Fibroblast of villous mesenchyme (primary cell): ENCODE measurements at regions not wholly inside any gene's neighbourhood (a gene's known extent, or its start where the extent isn't known, plus 50 kb on each side); places are given as distances from the start of the nearest gene placed in this dataset.

ENCODE experiments used
- DNase-seq: peaks from one replicate; pipeline ENCODE4 v3.0.0-alpha.2; 2010; ENCODE audit warnings: low read depth
- H3K4me3 ChIP-seq: 2 replicates; pipeline ENCODE4 v1.5.1; 2011; ENCODE audit warnings: low read depth, mild to moderate bottlenecking, low read length
- TF ChIP-seq, protein P1 (sequence below): IDR thresholded peaks from 2 replicates; pipeline ENCODE4 v1.5.1; 2012; ENCODE audit warnings: low read depth, mild to moderate bottlenecking, low read length; ENCODE audit not compliant: insufficient read depth

DNA sequence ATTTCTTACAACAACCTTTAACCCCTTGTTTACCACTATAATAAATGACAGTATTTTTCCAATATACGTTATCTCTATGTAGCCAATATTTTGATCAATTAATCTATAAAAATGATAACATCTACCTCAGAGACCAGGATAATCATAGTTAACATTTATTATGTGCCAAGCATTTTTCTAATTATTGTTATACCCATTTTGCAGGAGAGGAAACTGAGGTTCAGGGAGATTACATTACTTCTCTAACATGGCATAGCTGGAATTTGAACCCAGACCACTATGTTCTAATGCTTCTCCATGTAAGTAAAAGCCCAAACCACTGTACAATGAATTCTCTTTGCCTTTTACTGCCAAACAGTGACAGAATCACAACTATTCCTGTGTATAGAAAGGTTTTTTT is 113.4 kb upstream of the PFN2 start:
- TF ChIP-seq, protein P1, sequence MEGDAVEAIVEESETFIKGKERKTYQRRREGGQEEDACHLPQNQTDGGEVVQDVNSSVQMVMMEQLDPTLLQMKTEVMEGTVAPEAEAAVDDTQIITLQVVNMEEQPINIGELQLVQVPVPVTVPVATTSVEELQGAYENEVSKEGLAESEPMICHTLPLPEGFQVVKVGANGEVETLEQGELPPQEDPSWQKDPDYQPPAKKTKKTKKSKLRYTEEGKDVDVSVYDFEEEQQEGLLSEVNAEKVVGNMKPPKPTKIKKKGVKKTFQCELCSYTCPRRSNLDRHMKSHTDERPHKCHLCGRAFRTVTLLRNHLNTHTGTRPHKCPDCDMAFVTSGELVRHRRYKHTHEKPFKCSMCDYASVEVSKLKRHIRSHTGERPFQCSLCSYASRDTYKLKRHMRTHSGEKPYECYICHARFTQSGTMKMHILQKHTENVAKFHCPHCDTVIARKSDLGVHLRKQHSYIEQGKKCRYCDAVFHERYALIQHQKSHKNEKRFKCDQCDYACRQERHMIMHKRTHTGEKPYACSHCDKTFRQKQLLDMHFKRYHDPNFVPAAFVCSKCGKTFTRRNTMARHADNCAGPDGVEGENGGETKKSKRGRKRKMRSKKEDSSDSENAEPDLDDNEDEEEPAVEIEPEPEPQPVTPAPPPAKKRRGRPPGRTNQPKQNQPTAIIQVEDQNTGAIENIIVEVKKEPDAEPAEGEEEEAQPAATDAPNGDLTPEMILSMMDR, result no peak
- DNase-seq, result no peak
- H3K4me3 ChIP-seq, result no peak overlapping the region

DNA sequence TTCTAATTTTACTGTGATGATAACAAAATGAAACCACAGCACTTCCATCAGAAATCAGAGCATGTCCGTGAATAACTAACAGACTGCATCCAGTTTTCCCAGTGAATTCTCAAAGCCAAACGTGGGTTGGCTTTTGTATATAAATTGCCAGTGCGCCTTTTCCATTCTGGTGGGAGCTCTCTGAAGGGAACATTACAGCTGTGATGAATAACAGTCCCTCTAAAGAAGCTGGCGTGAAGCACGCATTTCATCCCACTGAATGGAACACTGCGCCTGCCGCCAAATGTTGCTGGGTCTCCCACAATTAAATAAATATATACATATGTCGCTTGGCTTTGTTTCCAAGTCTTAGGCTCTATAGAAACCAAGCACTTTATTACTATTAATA is 113.0 kb upstream of the PFN2 start:
- TF ChIP-seq, protein P1, result no peak
- H3K4me3 ChIP-seq, result peak overlapping the region; percentile 26
- no peak for DNase-seq

DNA sequence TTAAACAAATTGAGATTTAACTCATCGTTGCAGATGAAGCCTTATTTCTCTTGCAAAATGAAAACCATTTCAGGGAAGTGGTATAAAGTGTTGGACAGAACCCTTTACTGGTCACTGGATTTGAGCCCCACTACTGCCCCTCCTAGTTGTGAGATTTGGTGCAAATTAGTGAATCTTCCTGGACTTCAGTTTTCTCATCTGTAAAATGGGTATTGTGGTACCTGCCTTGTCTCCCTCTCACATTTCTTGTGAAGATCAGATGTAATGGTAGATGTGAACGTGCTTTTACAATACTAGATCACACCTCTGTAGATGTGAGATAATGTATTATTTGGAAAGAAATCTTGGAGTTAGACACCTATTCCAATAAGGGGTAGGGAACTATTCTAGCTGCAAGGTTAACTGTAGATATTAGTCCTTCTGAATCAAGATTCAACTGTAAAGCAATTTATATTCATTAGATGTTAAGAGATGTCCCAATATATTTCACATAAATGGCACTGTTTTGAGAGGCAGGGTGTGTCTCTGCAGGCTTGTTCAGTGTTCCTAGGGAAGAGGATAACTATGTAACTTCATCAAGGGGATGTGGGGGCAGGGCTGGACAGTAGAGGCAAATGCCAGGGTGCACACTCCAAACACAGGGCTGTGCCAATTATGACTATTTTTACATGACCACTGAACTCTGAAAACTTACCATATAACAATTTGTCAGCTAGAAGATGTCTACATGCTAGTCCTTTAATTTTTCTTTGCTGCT is 112.4 kb upstream of the PFN2 start:
- TF ChIP-seq, protein P1, result no peak
- peak overlapping the region; percentile 26 for H3K4me3 ChIP-seq
- no peak for DNase-seq

DNA sequence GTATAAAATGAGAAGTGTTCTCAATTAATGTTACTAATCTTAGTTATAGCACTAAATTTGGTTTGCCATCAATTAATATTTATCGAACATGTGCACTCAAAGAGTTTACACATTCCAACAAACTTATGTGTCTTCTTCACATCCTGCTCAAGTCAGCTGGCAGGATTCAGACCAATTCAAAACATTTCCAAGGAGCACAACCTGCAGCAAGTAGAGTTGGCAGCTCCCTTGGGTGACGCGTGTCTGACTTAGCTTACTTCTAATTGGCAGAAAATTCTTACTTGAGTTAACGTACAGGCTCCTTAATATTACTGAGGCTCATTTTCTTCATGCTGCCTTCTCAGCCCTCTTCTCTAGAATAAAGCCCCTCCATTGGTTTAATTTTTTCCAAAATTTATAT is 110.4 kb upstream of the PFN2 start:
- DNase-seq, result no peak
- no peak overlapping the region for H3K4me3 ChIP-seq
- TF ChIP-seq, protein P1, result no peak

DNA sequence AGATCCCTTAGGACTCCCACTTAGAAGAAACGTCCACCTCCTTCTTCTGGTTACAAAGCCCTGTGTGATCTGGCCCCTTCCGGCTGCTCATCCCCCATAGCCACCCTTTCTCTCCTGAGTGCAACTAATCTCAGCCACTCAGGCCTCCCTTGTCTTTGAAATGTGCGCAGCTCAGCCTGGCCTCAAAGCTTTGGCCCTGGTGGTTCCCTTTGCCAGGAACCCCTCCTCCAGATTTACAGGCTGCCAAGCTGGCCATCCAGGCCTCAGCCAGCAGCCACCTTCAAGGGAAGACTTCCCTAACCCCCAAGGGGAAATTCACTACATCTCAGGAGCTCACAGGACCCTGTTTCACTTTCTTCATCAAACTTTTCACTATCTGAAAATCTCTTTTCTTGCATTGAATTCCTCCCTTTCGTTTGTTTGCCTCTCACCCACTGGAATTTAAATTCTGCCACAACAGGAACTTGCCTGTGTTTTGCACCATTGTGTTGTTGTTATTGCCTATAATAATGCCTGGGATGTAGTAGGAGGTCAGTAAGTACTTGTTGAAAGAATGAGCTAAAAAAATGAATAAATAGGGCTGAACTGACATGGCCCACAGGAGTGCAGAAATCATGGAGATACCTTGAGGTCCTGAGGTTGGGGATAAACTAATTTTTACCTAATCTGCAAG is 109.5 kb upstream of the PFN2 start:
- TF ChIP-seq, protein P1, result no peak
- H3K4me3 ChIP-seq, result no peak overlapping the region

DNA sequence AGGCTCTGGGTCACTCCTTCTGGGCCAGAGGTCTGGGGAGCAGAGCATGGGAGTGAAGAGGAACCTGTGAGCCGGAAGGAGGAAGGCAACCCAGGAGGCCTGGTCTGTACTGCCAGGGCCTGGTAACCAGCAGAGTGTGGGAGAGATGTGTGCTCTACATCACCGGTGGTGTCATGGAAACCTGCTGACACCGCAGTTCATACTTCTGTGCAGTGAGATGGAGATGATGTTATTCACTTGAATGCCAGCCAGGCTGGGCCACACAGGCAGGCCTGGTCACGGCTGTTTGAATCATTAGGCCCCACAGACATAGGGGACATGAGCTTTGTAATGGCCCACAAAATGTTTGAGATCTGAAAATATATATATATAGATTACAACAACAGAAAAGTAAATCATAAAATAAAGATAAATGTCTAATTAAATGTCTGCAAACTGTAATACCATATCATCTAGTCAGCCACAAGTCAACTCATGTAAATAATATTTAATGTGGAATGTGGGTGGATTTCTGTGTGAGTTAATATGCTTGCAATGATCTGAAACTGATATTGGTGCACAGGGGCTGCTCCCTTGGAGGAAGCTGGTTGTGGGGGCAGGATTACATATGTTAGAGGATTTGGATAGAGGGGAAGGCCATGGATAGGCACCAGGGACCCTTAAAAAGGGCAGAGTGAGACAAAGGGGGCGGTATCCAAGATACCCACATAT is 108.5 kb upstream of the PFN2 start:
- TF ChIP-seq, protein P1, result no peak
- H3K4me3 ChIP-seq, result no peak overlapping the region
- peak; percentile 85 for DNase-seq

More for the DNA sequence above, 109.5 kb upstream of the PFN2 start:
- no peak for DNase-seq
